Mucosa of descending colon (tissue), 3 donors: ENCODE measurements at regions not wholly inside any gene's neighbourhood (a gene's known extent, or its start where the extent isn't known, plus 50 kb on each side); places are given as distances from the start of the nearest gene placed in this dataset.

Source experiments
- ATAC-seq: fragments of 200-7000 bp; cut with Tn5 transposase; one replicate; pipeline ENCODE4 v1.9.1; 2020; ENCODE audit warnings: mild to moderate bottlenecking, moderate library complexity
- DNase-seq, 3 donors: peaks; one replicate each; pipeline ENCODE4 v3.0.0-alpha.2; 2020
- H3K36me3 ChIP-seq: fragments of 200-600 bp; one replicate; pipeline ENCODE4 v1.8.0; 2021; ENCODE audit warnings: low read depth, mild to moderate bottlenecking
- H3K4me1 ChIP-seq: fragments of 200-600 bp; one replicate; pipeline ENCODE4 v1.8.0; 2021; ENCODE audit warnings: low read depth, mild to moderate bottlenecking
- H3K4me3 ChIP-seq: fragments of 200-600 bp; one replicate; pipeline ENCODE4 v1.8.0; 2021; ENCODE audit warnings: mild to moderate bottlenecking
- H3K9me3 ChIP-seq: fragments of 200-600 bp; one replicate; pipeline ENCODE4 v1.8.0; 2021; ENCODE audit warnings: mild to moderate bottlenecking
- CTCF ChIP-seq: fragments of 200-600 bp; IDR thresholded peaks from one replicate; pipeline ENCODE4 v1.8.0; 2022; ENCODE audit warnings: antibody characterized with exemption, mild to moderate bottlenecking
- intact Hi-C, 2 donors: fragments of 100-400 bp; cut with DNase I in 1 of 2; cut with micrococcal nuclease in 1 of 2; formaldehyde crosslinking; loops; one replicate each; pipeline versions ENCODE4 v1.11.0 to v1.11.1; 2022; cut with DNase I, micrococcal nuclease
- donor health status: DM: no; HTN: no; CAD: no; lungs with moderate emphysema.
- donor health status: DM: no; HTN: no; CAD: no.
- donor health status: DM: no; HTN: yes; CAD: no.

- intact Hi-C loops, result no loop called here
- no peak overlapping the region for H3K4me3 ChIP-seq
- no peaks in the 10 kb centered on the region for H3K4me1 ChIP-seq
- H3K9me3 ChIP-seq, result no peaks in the 10 kb centered on the region
- no peaks in the 10 kb centered on the region for H3K36me3 ChIP-seq
- no peak for TF ChIP-seq CTCF
- ATAC-seq, result no peak
- DNase-seq, result no peak
These were observed 66.6 kb upstream of the MGMT start for GRCh38 chr10:129400426-129400825.

- Histone ChIP-seq H3K36me3 (no peaks in the 10 kb centered on the region), H3K9me3 (no peaks in the 10 kb centered on the region), H3K4me3 (no peak overlapping the region), H3K4me1 (no peaks in the 10 kb centered on the region)
- no peak for TF ChIP-seq CTCF
- intact Hi-C loops, result no loop called here
- DNase-seq (no peak), ATAC-seq (no peak)
These were observed 64.6 kb upstream of the MGMT start for GRCh38 chr10:129402459-129402858.

GRCh38 chr10:129404091-129404490 lies 63.0 kb upstream of the MGMT start:
- TF ChIP-seq CTCF, result no peak
- DNase-seq, result no peak
- no peak overlapping the region for H3K4me3 ChIP-seq
- ATAC-seq, result no peak
- no peaks in the 10 kb centered on the region for H3K9me3 ChIP-seq
- H3K36me3 ChIP-seq, result no peaks in the 10 kb centered on the region
- H3K4me1 ChIP-seq, result no peaks in the 10 kb centered on the region
- intact Hi-C loops, result no loop called here

GRCh38 chr10:129405389-129405788 lies 61.7 kb upstream of the MGMT start:
- intact Hi-C loops, result no loop called here
- H3K4me1 ChIP-seq, result no peaks in the 10 kb centered on the region
- no peak for DNase-seq

GRCh38 chr10:129410688-129411392 lies 56.2 kb upstream of the MGMT start:
- Histone ChIP-seq H3K36me3 (no peaks in the 10 kb centered on the region), H3K4me3 (no peak overlapping the region), H3K4me1 (no peaks in the 10 kb centered on the region), H3K9me3 (no peaks in the 10 kb centered on the region)
- DNase-seq, result no peak
- intact Hi-C loops, result no loop called here
- no peak for ATAC-seq
- no peak for TF ChIP-seq CTCF

More at GRCh38 chr10:129405389-129405788, 61.7 kb upstream of the MGMT start:
- no peak for TF ChIP-seq CTCF
- ATAC-seq, result no peak
- Histone ChIP-seq H3K9me3 (no peaks in the 10 kb centered on the region), H3K4me3 (no peak overlapping the region), H3K36me3 (no peaks in the 10 kb centered on the region)

- no peaks in the 10 kb centered on the region for H3K36me3 ChIP-seq
- intact Hi-C loops, result no loop called here
- TF ChIP-seq CTCF, result no peak
- no peak for DNase-seq
- no peaks in the 10 kb centered on the region for H3K4me1 ChIP-seq
- no peaks in the 10 kb centered on the region for H3K9me3 ChIP-seq
- ATAC-seq, result no peak
- H3K4me3 ChIP-seq, result no peak overlapping the region
These were observed 55.7 kb upstream of the MGMT start for GRCh38 chr10:129411393-129411705.
